GM23248 (cell line): ENCODE measurements at regions not wholly inside any gene's neighbourhood (a gene's known extent, or its start where the extent isn't known, plus 50 kb on each side); places are given as distances from the start of the nearest gene placed in this dataset.

Experiments
- DNase-seq: peaks from one replicate; pipeline ENCODE4 v3.0.0-alpha.2; 2015
- H2AFZ ChIP-seq: fragments of 200-600 bp; sonication (generic); 2 replicates; pipeline ENCODE4 v1.6.1; 2016; ENCODE audit warnings: antibody characterized with exemption
- H3F3A ChIP-seq: fragments of 200-600 bp; sonication (generic); 2 replicates; pipeline ENCODE4 v1.6.1; 2016; ENCODE audit warnings: mild to moderate bottlenecking, antibody characterized with exemption, mixed run types; ENCODE audit not compliant: insufficient read depth
- H3K27ac ChIP-seq: fragments of 200-600 bp; sonication (generic); 2 replicates; pipeline ENCODE4 v1.5.1; 2016; ENCODE audit warnings: mild to moderate bottlenecking
- H3K27me3 ChIP-seq: fragments of 200-600 bp; sonication (generic); replicated peaks from 2 replicates; pipeline ENCODE4 v1.6.1; 2016; ENCODE audit warnings: mild to moderate bottlenecking; ENCODE audit not compliant: insufficient read depth
- H3K36me3 ChIP-seq: fragments of 200-600 bp; sonication (generic); 2 replicates; pipeline ENCODE4 v1.6.1; 2016; ENCODE audit warnings: low read depth, mild to moderate bottlenecking
- H3K4me1 ChIP-seq: fragments of 200-600 bp; sonication (generic); 2 replicates; pipeline ENCODE4 v1.6.1; 2016; ENCODE audit warnings: mild to moderate bottlenecking; ENCODE audit not compliant: insufficient read depth
- H3K4me2 ChIP-seq: fragments of 200-600 bp; sonication (generic); one replicate; pipeline ENCODE4 v1.6.1; 2016; ENCODE audit warnings: mild to moderate bottlenecking; ENCODE audit not compliant: unreplicated experiment
- H3K4me3 ChIP-seq: fragments of 200-600 bp; sonication (generic); 2 replicates; pipeline ENCODE4 v1.5.1; 2016; ENCODE audit warnings: mild to moderate bottlenecking
- H3K79me2 ChIP-seq: fragments of 200-600 bp; sonication (generic); 2 replicates; pipeline ENCODE4 v1.6.1; 2016; ENCODE audit warnings: mild to moderate bottlenecking; ENCODE audit not compliant: insufficient read depth
- H3K9ac ChIP-seq: fragments of 200-600 bp; sonication (generic); 2 replicates; pipeline ENCODE4 v1.6.1; 2016; ENCODE audit warnings: mild to moderate bottlenecking
- H3K9me2 ChIP-seq: fragments of 200-600 bp; sonication (generic); 2 replicates; pipeline ENCODE4 v1.6.1; 2016; ENCODE audit warnings: mixed run types, mild to moderate bottlenecking, moderate library complexity; ENCODE audit not compliant: insufficient read depth
- H3K9me3 ChIP-seq: fragments of 200-600 bp; sonication (generic); one replicate; pipeline ENCODE4 v1.6.1; 2017; ENCODE audit warnings: low read depth
- H4K20me1 ChIP-seq: fragments of 200-600 bp; sonication (generic); 2 replicates; pipeline ENCODE4 v1.6.0; 2016; ENCODE audit not compliant: insufficient read depth
- EZH2 ChIP-seq: fragments of 200-600 bp; sonication (generic); IDR thresholded peaks from 2 replicates; pipeline ENCODE4 v1.6.1; 2018; ENCODE audit warnings: antibody characterized with exemption, mild to moderate bottlenecking; ENCODE audit not compliant: insufficient read depth, poor library complexity, severe bottlenecking
- EZH2phosphoT487 ChIP-seq: fragments of 200-600 bp; sonication (generic); IDR thresholded peaks from 2 replicates; pipeline ENCODE4 v1.6.1; 2018; ENCODE audit warnings: antibody characterized with exemption, moderate library complexity, mild to moderate bottlenecking, low read depth; ENCODE audit not compliant: insufficient read depth
- WGBS, 2 experiments: methylation state at CpG; one replicate each; pipeline ENCODE4 v1.1.6; 2015 to 2017; ENCODE audit warnings: low lambda C conversion rate in 2 of 2, low coverage in 1 of 2; ENCODE audit errors: missing lambda C conversion rate in 2 of 2; 5-methylcytosine and 5-hydroxymethylcytosine counted together
- in situ Hi-C: fragments of 300-500 bp; cut with MboI; formaldehyde crosslinking; loops from 2 replicates; pipeline ENCODE4 v1.15.0; 2020

- Histone ChIP-seq H3K4me3 (no peak overlapping the region), H3K9ac (no peak overlapping the region), H3K36me3 (no peaks in the 10 kb centered on the region), H3K27ac (no peak overlapping the region), H3F3A (no peaks in the 10 kb centered on the region), H2AFZ (no peak overlapping the region), H3K79me2 (no peaks in the 10 kb centered on the region), H3K9me2 (no peaks in the 10 kb centered on the region), H3K4me1 (no peaks in the 10 kb centered on the region), H3K9me3 (no peaks in the 10 kb centered on the region), H4K20me1 (no peaks in the 10 kb centered on the region), H3K27me3 (no peaks in the 10 kb centered on the region), H3K4me2 (no peak overlapping the region)
- 64 to 67% methylated on average over 2 of the region's 2 CpGs for WGBS, 2 experiments
- in situ Hi-C loops: loop anchor here (25.0 kb wide), 2 partner anchors 303 to 453 kb away; partner anchors contain the start of gene OLFML3
- DNase-seq: no peak
- TF ChIP-seq EZH2 (no peak), EZH2phosphoT487 (no peak)
These were observed 137.1 kb upstream of the SYT6 start for GRCh38 chr1:114290776-114291175.

GRCh38 chr1:114290341-114290740 is 136.7 kb upstream of the SYT6 start:
- Histone ChIP-seq H3K36me3 (no peaks in the 10 kb centered on the region), H3K9ac (no peak overlapping the region), H3K4me2 (no peak overlapping the region), H3K79me2 (no peaks in the 10 kb centered on the region), H3K4me3 (no peak overlapping the region), H4K20me1 (no peaks in the 10 kb centered on the region), H3K9me3 (no peaks in the 10 kb centered on the region), H3K27ac (no peak overlapping the region), H3F3A (no peaks in the 10 kb centered on the region), H2AFZ (no peak overlapping the region), H3K4me1 (no peaks in the 10 kb centered on the region), H3K27me3 (no peaks in the 10 kb centered on the region), H3K9me2 (no peaks in the 10 kb centered on the region)
- no peak for TF ChIP-seq EZH2phosphoT487
- no peak for TF ChIP-seq EZH2
- 69 to 72% methylated on average over 4 of the region's 4 CpGs for WGBS, 2 experiments
- DNase-seq: no peak
- in situ Hi-C loops: loop anchor here (25.0 kb wide), 2 partner anchors 303 to 453 kb away; partner anchors contain the start of gene OLFML3

DNA sequence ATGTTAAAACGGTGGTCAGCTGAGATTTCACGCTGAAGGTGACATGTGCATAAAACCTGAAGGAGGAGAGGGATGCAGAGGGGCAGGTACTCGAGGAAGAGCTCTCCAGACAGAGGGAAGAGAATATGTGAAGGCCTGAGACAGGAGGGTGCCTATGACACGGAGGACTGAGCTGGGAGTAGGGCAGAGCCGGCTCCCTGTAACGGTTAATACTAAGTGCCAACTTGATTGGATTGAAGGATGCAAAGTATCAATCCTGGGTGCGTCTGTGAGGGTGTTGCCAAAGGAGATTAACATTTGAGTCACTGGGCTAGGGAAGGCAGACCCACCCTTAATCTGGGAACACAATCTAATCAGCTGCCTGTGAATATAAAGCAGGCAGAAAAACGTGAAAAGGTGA is 136.2 kb upstream of the SYT6 start:
- H3K9me3 ChIP-seq: no peaks in the 10 kb centered on the region
- H3K4me1 ChIP-seq: no peaks in the 10 kb centered on the region
- 40 to 46% methylated on average over 7 to 8 of the region's 8 CpGs for WGBS, 2 experiments
- H3K36me3 ChIP-seq: no peaks in the 10 kb centered on the region
- H3K27me3 ChIP-seq: no peaks in the 10 kb centered on the region
- H3K27ac ChIP-seq: no peak overlapping the region
- in situ Hi-C loops: loop anchor here (25.0 kb wide), 2 partner anchors 303 to 453 kb away; partner anchors contain the start of gene OLFML3
- no peak for TF ChIP-seq EZH2
- no peak for TF ChIP-seq EZH2phosphoT487
- no peaks in the 10 kb centered on the region for H4K20me1 ChIP-seq
- no peaks in the 10 kb centered on the region for H3K79me2 ChIP-seq
- no peak overlapping the region for H3K4me2 ChIP-seq
- no peak for DNase-seq
- H2AFZ ChIP-seq: no peak overlapping the region
- H3K9ac ChIP-seq: no peak overlapping the region
- no peak overlapping the region for H3K4me3 ChIP-seq
- no peaks in the 10 kb centered on the region for H3F3A ChIP-seq
- H3K9me2 ChIP-seq: no peaks in the 10 kb centered on the region

DNA sequence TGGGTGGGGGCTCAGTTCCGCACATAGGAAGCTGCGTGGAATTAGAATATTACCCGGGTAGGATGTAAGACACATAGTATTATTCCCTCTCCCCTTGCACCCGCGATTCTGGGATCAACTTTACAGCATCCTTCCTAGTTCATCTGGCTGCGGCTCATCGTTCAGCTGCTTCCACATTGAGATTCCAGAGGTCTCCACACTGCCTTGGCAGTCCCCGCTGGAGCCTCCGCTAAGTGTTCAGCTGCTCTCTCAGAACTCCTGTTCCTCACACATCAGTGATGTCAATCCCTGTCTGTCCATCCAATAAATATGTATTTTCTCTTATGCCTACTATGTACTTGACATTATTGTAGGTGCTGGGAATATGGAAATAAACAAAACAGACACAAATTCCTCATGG is 135.6 kb upstream of the SYT6 start:
- Histone ChIP-seq H3K4me2 (no peak overlapping the region), H3K27me3 (no peaks in the 10 kb centered on the region), H3K4me3 (no peak overlapping the region), H2AFZ (no peak overlapping the region), H3K9me3 (no peaks in the 10 kb centered on the region), H3K4me1 (no peaks in the 10 kb centered on the region), H3K79me2 (no peaks in the 10 kb centered on the region), H3K9me2 (no peaks in the 10 kb centered on the region), H3F3A (no peaks in the 10 kb centered on the region), H3K9ac (no peak overlapping the region), H3K27ac (no peak overlapping the region), H4K20me1 (no peaks in the 10 kb centered on the region), H3K36me3 (no peaks in the 10 kb centered on the region)
- DNase-seq: no peak
- 46 to 62% methylated on average over 9 of the region's 9 CpGs for WGBS, 2 experiments
- TF ChIP-seq EZH2phosphoT487 (no peak), EZH2 (no peak)
- in situ Hi-C loops: loop anchor here (25.0 kb wide), 2 partner anchors 302 to 452 kb away; partner anchors contain the start of gene OLFML3

DNA sequence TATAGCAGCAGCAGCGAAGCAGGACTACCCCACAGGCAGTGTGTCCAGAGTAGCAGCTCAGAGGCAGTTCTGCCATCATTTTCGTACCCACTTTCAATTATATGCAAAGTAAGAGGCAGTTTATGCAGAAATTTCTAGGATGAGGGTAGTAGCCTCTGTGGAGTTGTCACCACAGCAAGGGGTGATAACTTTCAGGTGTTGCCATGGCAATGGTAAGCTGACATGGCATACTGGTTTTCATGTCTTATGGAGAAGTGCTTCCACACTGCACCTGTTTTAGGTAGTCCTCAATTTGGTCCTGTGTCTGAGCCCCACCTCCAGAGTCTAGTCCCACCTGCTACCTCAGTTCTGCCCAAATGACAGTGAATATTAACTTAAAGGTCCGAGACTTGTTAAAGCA is 133.3 kb upstream of the SYT6 start:
- Histone ChIP-seq H3F3A (no peaks in the 10 kb centered on the region), H3K36me3 (no peaks in the 10 kb centered on the region), H3K27ac (no peak overlapping the region), H3K9me3 (no peaks in the 10 kb centered on the region), H3K4me2 (no peak overlapping the region), H2AFZ (no peak overlapping the region), H3K9ac (no peak overlapping the region), H3K9me2 (no peaks in the 10 kb centered on the region), H3K27me3 (no peaks in the 10 kb centered on the region), H4K20me1 (no peaks in the 10 kb centered on the region), H3K4me3 (no peak overlapping the region), H3K4me1 (no peaks in the 10 kb centered on the region), H3K79me2 (no peaks in the 10 kb centered on the region)
- 78 to 80% methylated on average over 3 of the region's 3 CpGs for WGBS, 2 experiments
- no peak for DNase-seq
- in situ Hi-C loops: loop anchor here (25.0 kb wide), 2 partner anchors 300 to 450 kb away; partner anchors contain the start of gene OLFML3
- TF ChIP-seq EZH2phosphoT487: no peak
- TF ChIP-seq EZH2: no peak
